ENCODE measurements at regions not wholly inside any gene's neighbourhood (a gene's known extent, or its start where the extent isn't known, plus 50 kb on each side); places are given as distances from the start of the nearest gene placed in this dataset.

DNA sequence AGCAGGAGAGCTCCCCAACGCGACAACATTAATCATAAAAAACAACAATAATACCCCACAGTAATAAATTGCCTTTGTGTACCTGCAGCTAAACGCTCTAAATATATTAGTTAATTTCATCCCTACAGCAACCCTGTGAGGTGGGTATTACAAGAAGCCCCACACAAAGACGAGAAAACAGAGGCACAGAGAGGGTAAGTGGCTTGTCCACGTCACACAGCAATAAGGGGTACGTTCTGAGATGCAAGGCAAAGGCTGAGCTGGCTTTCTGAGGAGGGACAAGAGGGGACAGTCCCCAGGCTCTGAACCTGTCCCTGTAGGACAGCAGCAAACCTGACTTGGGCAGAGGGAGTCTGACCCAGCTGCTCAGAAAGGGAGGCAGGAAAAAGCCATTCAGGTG is 78.2 kb downstream of the NCOR2 start:
- DNase-seq (ENCODE audit: low spot score) = no peak

- no peak for DNase-seq (ENCODE audit: low spot score)
Measured at GRCh38 chr12:124488520-124488919, 78.9 kb downstream of the NCOR2 start.

GRCh38 chr12:124487834-124488165 is 79.6 kb downstream of the NCOR2 start:
- no peak for DNase-seq (ENCODE audit: low spot score)

GRCh38 chr12:124487066-124487833 is 80.2 kb downstream of the NCOR2 start:
- no peak for DNase-seq (ENCODE audit: low spot score)

- DNase-seq (ENCODE audit: low spot score) = no peak
Measured at GRCh38 chr12:124486346-124486963, 81.0 kb downstream of the NCOR2 start.

- DNase-seq (ENCODE audit: low spot score) = no peak
Measured at GRCh38 chr12:124485371-124485770, 82.0 kb downstream of the NCOR2 start.

GRCh38 chr12:124484526-124484953 is 82.9 kb downstream of the NCOR2 start:
- no peak for DNase-seq (ENCODE audit: low spot score)

DNA sequence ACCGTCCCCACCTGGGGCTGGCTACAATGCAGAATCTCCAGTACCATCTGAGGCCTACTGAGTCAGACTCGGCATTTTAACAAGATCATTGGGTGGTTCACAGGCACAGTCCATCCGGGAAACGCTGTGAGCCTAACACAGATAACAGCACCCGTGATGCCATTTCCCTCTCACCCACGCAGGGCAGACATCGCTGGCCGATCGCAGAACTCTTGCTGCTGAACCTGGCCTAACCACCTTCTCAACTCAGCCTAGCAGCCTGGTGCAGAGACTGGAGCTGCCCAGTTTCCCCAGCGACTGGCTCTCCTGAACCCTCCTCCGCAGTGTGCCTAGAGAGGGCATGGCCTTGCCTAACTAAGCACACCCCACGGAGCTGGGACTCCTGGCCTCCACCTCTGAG is 83.3 kb downstream of the NCOR2 start:
- no peak for DNase-seq (ENCODE audit: low spot score)

- no peak for DNase-seq (ENCODE audit: low spot score)
Measured at GRCh38 chr12:124482901-124483799, 84.3 kb downstream of the NCOR2 start.

DNA sequence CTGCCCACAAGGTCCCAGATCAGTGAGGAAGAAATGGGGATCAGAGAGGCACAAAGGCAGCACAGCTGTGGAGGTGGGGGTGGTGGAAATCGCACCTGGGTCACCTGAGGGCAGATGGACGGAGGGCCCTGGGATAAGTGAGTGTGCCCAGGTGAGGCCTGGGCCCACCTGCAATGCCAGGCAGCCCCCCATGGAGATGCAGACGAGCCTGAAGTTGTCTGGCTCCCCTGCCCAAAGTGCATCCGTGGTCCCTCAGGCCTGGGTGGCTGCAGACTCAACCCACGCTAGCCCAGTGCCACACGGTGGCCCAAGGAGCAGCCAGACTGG is 84.9 kb downstream of the NCOR2 start:
- no peak for DNase-seq (ENCODE audit: low spot score)

DNA sequence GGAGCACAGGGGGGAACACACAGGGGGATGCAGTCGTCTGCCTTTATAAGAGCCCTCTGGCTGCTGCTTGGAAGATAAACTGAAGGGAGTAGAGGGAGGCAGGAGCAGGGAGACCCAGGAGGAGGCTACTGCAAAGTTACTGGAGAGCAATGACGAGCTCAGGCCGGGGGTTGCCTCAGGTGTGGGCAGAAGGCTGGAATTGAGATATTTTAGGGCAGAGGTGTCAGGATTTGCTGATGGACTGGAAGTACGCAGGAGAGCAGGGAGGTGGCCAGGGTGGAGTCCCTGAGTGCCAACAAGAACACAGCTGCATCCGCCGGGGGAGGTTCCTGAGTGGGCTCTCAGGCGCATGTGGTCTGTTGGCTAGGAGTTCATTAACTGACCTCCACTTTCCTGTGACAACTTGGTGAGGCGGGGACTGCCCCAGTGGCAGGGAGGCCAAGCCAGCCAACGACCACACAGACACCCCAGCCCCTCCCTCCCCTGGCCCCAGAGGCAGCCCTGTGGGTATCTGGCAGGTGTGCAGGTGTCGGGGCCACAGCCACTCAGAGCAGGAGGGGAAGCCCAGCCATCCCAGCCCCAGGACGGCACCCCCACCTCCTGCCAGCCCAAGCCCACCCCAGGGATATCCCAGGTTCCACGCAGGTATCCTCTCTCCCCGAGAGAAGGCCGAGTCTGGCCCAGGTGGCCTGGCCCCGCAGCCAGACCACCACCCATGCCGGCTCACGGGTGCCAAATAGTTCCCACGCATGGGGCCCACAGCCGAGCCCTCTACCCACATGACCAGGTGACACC is 85.4 kb downstream of the NCOR2 start:
- DNase-seq (ENCODE audit: low spot score) = no peak

DNA sequence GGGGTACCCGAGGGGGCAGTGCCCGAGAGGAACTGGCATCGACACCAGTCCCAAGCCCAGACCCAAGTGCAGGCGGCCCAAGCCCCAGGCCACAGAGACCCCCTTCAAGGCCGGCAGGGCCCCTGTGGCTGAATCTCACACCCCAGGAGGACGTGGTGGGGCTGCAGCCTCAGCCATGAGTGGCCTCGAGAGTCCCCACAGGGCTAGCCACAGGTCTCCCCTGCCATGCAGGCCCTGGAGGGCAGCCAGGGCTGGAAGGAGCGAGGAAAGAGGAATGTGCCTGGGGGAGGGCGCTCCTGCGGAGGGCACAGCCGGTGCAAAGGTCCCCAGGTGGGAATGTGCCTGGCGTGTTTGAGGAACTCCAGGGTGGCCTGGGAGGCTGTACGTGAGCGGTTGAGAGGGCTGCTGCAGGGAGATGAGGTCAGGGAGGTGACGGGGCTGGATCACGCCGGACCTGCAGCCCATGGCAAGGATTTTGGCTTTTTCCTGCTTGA is 86.1 kb downstream of the NCOR2 start:
- DNase-seq (ENCODE audit: low spot score) = no peak

DNA sequence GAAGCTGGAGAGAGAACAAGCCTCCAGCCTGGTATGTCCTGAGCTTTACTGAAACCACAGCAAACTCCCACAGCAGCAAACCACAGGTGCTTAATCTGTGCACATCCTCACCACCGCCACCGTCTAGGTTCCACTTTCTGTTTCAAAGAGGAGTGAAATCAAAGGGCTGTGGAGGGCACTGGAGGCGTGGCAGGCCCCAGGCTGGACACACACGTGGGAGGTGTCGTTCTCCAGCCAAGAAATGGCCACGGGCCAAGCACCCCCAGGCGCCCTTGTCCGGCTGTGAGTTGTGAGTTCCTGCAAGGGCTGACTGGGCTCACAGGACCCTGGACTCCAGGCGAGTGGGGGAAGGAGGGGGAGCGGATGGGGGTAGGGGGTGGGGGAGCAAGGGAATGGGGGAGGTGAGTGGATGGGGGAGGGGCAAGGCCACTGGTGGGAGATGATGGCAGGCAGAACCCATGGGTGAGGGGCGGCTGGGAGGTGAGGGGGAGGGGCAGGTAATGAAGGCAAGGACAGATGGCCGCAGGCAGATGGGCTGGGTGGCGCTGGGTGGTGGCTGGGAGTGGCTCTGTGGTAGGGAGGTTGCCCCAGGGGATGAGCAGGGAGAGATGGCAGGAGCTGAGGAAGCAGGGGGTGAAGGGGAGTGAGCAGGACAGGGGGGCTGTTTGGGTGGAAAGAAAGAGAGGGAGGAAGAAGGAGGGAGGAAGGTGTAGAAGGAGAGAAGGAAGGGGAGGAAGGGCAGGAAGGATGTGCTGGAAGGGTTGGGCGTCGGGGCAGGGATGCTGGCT is 86.7 kb downstream of the NCOR2 start:
- peak; percentile 47 for DNase-seq (ENCODE audit: low spot score)

GRCh38 chr12:124479680-124480468 is 87.5 kb downstream of the NCOR2 start:
- no peak for DNase-seq (ENCODE audit: low spot score)

DNA sequence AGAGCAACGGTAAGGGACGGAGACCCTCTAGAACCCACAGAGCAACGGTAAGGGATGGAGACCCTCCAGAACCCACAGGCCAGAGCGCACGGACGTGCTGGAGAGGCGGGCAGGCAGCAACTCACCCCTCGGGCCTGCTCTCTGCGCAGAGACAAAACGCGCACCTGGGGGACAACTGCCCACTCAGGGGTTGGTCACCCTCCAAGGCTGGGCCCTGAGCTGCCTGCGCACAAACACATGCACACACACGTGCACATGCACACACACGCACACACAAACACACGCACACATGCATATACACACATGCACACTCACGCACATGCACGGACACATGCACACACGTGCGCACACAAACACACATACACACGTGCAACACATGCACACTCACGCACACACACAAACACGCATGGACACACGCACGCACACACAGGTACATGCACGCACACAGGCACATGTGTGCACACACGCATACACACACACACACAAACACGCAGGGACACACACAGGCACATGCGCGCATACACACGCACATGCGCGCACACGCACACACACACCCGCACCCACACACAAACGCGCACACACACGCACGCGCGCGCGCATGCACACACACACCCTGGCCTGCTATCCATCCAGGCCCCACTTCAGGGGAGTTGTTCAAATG is 88.3 kb downstream of the NCOR2 start:
- DNase-seq (ENCODE audit: low spot score) = no peak

DNA sequence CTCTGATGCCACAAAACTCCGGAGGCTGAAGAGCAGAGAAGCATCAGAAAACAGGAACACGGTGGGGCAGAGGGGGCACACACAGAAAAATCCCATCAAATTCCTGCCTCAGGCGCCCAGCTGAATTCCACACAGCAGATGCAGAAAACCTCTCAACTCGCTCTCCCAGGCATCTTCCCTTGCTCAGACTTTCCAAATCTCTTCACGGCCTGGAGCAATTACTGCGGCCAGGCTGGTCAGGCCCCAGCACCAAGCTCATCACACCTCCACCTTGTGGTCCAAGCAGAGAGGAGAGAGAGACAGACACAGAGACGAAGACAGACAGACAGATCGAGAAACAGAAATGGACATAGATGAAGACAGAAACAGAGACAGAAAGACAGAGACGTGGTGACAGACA is 89.0 kb downstream of the NCOR2 start:
- DNase-seq (ENCODE audit: low spot score) = no peak

DNA sequence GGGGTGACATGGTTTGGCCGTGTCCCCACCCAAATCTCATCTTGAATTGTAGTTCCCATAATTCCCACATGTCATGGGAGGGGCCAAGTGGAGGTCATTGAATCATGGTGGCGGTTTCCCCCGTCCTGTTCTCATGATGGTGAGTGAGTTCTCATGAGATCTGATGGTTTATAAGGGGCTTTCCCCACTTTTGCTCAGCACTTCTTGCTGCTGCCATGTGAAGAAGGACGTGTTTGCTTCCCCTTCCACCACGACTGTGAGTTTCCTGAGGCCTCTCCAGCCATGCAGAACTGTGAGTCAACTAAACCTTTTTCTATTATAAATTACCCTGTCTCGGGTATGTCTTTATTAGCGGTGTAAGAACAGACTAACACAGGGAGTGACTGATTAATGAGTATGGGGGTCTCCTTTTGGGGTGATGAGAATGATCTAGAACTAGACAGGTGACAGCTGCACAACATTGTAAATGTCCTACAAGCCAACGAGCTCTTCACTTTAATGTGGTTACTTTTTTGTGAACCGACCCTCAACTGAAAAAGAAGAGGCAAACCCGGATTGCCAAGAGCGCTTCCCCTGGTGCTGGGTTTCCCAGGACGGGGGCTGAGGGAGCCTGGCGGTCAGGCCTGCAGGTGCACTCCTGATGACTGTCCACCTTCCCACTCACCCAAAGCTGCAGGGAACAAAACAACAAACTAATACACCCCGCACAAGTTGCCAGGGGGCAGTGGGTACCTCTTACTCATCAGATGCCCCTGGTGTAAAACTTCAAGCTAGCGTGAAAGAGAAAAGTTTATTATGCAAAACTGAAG is 90.1 kb downstream of the NCOR2 start:
- DNase-seq (ENCODE audit: low spot score) = no peak

- no peak for DNase-seq (ENCODE audit: low spot score)
Measured at GRCh38 chr12:124476011-124476400, 91.4 kb downstream of the NCOR2 start.

All from AG20443 (cell line).